Testis (tissue), 2 donors: ENCODE measurements at regions not wholly inside any gene's neighbourhood (a gene's known extent, or its start where the extent isn't known, plus 50 kb on each side); places are given as distances from the start of the nearest gene placed in this dataset.

Experiments
- DNase-seq: peaks from one replicate; pipeline ENCODE4 v3.0.0-alpha.2; 2019
- H3K27ac ChIP-seq, 2 donors: fragments of 200-600 bp; sonication (generic); one replicate each; pipeline ENCODE4 v1.5.1; 2019
- H3K27me3 ChIP-seq: fragments of 200-600 bp; sonication (generic); one replicate; pipeline ENCODE4 v1.5.1; 2019
- H3K36me3 ChIP-seq: fragments of 200-600 bp; sonication (generic); one replicate; pipeline ENCODE4 v1.5.1; 2017; ENCODE audit warnings: low read depth; ENCODE audit errors: missing control alignments
- H3K4me1 ChIP-seq: fragments of 200-600 bp; sonication (generic); one replicate; pipeline ENCODE4 v1.5.1; 2019
- H3K4me3 ChIP-seq, 2 donors: fragments of 200-600 bp; sonication (generic); one replicate each; pipeline ENCODE4 v1.5.1; 2017 to 2019
- H3K9me3 ChIP-seq: fragments of 200-600 bp; sonication (generic); one replicate; pipeline ENCODE4 v1.5.1; 2017
- CTCF ChIP-seq, 3 experiments: fragments of 450-650 bp in 2 of 3; fragments of 200-600 bp in 1 of 3; sonication (generic) in 1 of 3; IDR thresholded peaks; one replicate each; pipeline ENCODE4 v1.5.1; 2016 to 2019; ENCODE audit warnings: antibody characterized with exemption in 3 of 3, mild to moderate bottlenecking in 2 of 3, moderate library complexity in 1 of 3
- POLR2A ChIP-seq: fragments of 450-650 bp; IDR thresholded peaks from one replicate; pipeline ENCODE4 v1.6.1; 2017; ENCODE audit warnings: antibody characterized with exemption, mild to moderate bottlenecking, moderate library complexity
- WGBS, 2 donors: methylation state at CpG; one replicate each; pipeline ENCODE4 v1.1.5; 2018; 5-methylcytosine and 5-hydroxymethylcytosine counted together
- intact Hi-C: fragments of 100-400 bp; cut with DNase I; formaldehyde crosslinking; loops from one replicate; pipeline ENCODE4 v1.15.1; 2023; ENCODE audit warnings: low total_unique reads

GRCh38 chr11:127670374-127671119, 670.0 kb upstream of the KIRREL3 start:
- Histone ChIP-seq H3K4me1 (no peaks in the 10 kb centered on the region), H3K4me3 (no peak overlapping the region), H3K27me3 (no peaks in the 10 kb centered on the region), H3K27ac (no peak overlapping the region), H3K36me3 (no peaks in the 10 kb centered on the region), H3K9me3 (no peaks in the 10 kb centered on the region)
- intact Hi-C loops = no loop called here
- DNase-seq = no peak
- no peak for TF ChIP-seq CTCF (IDR thresholded peaks at IDR 0.05)
- no peak for TF ChIP-seq POLR2A
- WGBS, 2 donors = 54 to 59% methylated on average over 10 of the region's 10 CpGs

GRCh38 chr11:127656116-127656836, 655.7 kb upstream of the KIRREL3 start:
- Histone ChIP-seq H3K27ac (no peak overlapping the region), H3K36me3 (no peaks in the 10 kb centered on the region), H3K4me3 (no peak overlapping the region), H3K4me1 (no peaks in the 10 kb centered on the region), H3K27me3 (no peaks in the 10 kb centered on the region), H3K9me3 (no peaks in the 10 kb centered on the region)
- DNase-seq = no peak
- TF ChIP-seq CTCF (IDR thresholded peaks at IDR 0.05) = no peak
- no peak for TF ChIP-seq POLR2A
- WGBS, 2 donors = 65% methylated on average over 6 of the region's 6 CpGs
- intact Hi-C loops = no loop called here

GRCh38 chr11:127653076-127653475, 652.5 kb upstream of the KIRREL3 start:
- Histone ChIP-seq H3K27ac (no peak overlapping the region), H3K36me3 (no peaks in the 10 kb centered on the region), H3K27me3 (no peaks in the 10 kb centered on the region), H3K9me3 (no peaks in the 10 kb centered on the region), H3K4me3 (no peak overlapping the region), H3K4me1 (no peaks in the 10 kb centered on the region)
- no peak for DNase-seq
- no peak for TF ChIP-seq POLR2A
- no peak for TF ChIP-seq CTCF (IDR thresholded peaks at IDR 0.05)
- WGBS, 2 donors = 90 to 93% methylated on average over 4 of the region's 4 CpGs
- intact Hi-C loops = no loop called here

DNA sequence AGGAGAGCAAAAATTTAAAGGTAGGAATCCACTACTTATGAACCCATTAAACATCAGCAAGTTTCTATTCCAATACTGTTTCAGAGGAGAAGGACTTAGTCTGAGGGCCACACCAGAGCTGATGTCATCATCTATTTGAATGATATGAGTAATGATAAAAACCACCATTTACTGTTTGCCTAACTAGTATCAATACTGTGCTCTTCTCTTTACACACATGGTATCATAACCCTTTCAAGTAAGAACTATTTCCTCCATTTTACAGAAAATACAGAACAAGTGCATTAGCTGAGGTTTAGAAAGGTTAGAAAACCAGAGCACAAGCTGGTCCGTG, 651.3 kb upstream of the KIRREL3 start:
- Histone ChIP-seq H3K36me3 (no peaks in the 10 kb centered on the region), H3K4me1 (no peaks in the 10 kb centered on the region), H3K27ac (no peak overlapping the region), H3K27me3 (no peaks in the 10 kb centered on the region), H3K9me3 (no peaks in the 10 kb centered on the region), H3K4me3 (no peak overlapping the region)
- WGBS, 2 donors = 80 to 92% methylated on average over 1 of the region's 1 CpG
- intact Hi-C loops = no loop called here
- TF ChIP-seq POLR2A (no peak), CTCF (IDR thresholded peaks at IDR 0.05) (no peak)
- DNase-seq = no peak
